SK-N-SH (cell line): ENCODE measurements at regions not wholly inside any gene's neighbourhood (a gene's known extent, or its start where the extent isn't known, plus 50 kb on each side); places are given as distances from the start of the nearest gene placed in this dataset.

Experiments
- CTCF ChIA-PET: fragments of 300-600, 350-600 bp; formaldehyde crosslinking; extraction: SDS; loops from one replicate; lab custom pipeline; 2021; lab: Yijun Ruan, JAX
- POLR2A ChIA-PET: fragments of 350-600 bp; sonication (Branson Sonifier 250); formaldehyde crosslinking; extraction: SDS; loops from one replicate; lab custom pipeline; 2020; ENCODE audit warnings: antibody characterized with exemption, inconsistent platforms; lab: Yijun Ruan, JAX
- DNase-seq: peaks from one replicate; pipeline ENCODE4 v3.0.0; 2012
- H2AFZ ChIP-seq: fragments of 200-600 bp; sonication (generic); 2 replicates; pipeline ENCODE4 v1.8.1; 2016; ENCODE audit warnings: antibody characterized with exemption, mild to moderate bottlenecking, low read depth
- H3F3A ChIP-seq: fragments of 200-600 bp; sonication (generic); replicated peaks from 2 replicates; pipeline ENCODE3; 2016; ENCODE audit warnings: antibody characterized with exemption, mild to moderate bottlenecking; ENCODE audit not compliant: insufficient read depth
- H3K27ac ChIP-seq, 2 experiments: fragments of 200-500 bp in 1 of 2; fragments of 200-600 bp in 1 of 2; sonication (Bioruptor generic) in 1 of 2; sonication (generic), shearing (Covaris generic) in 1 of 2; 2 replicates each; pipeline versions ENCODE4 v1.5.1 to v1.6.1; 2014 to 2016; ENCODE audit warnings: low read depth in 2 of 2, inconsistent platforms in 1 of 2, low read length in 1 of 2, mild to moderate bottlenecking in 1 of 2, mixed read lengths in 1 of 2
- H3K27me3 ChIP-seq: fragments of 200-600 bp; sonication (generic), shearing (Covaris generic); 2 replicates; pipeline ENCODE4 v1.6.1; 2016; ENCODE audit warnings: mixed run types; ENCODE audit not compliant: insufficient read depth
- H3K36me3 ChIP-seq, 2 experiments: fragments of 200-500 bp in 1 of 2; fragments of 200-600 bp in 1 of 2; sonication (Bioruptor generic) in 1 of 2; sonication (generic) in 1 of 2; replicated peaks in 1 of 2; 2 replicates each; pipeline versions ENCODE3 to v1.5.1; 2014 to 2016; ENCODE audit warnings: low read length in 1 of 2, mild to moderate bottlenecking in 1 of 2; ENCODE audit not compliant: insufficient read depth in 2 of 2, control insufficient read depth in 1 of 2
- H3K4me1 ChIP-seq, 2 experiments: fragments of 200-500 bp in 1 of 2; fragments of 200-600 bp in 1 of 2; sonication (Bioruptor generic) in 1 of 2; sonication (generic), shearing (Covaris generic) in 1 of 2; 2 replicates each; pipeline versions ENCODE4 v1.5.1 to v1.6.1; 2014 to 2016; ENCODE audit warnings: low read depth in 1 of 2, low read length in 1 of 2, mixed run types in 1 of 2; ENCODE audit not compliant: insufficient read depth in 2 of 2, control insufficient read depth in 1 of 2
- H3K4me2 ChIP-seq: fragments of 200-600 bp; sonication (generic), shearing (Covaris generic); 2 replicates; pipeline ENCODE4 v1.6.1; 2017; ENCODE audit warnings: mixed run types
- H3K4me3 ChIP-seq, 2 experiments: fragments of 200-500 bp in 1 of 2; fragments of 200-600 bp in 1 of 2; sonication (Bioruptor generic) in 1 of 2; sonication (generic), shearing (Covaris generic) in 1 of 2; 2 replicates each; pipeline versions ENCODE4 v1.5.1 to v1.8.1; 2014 to 2016; ENCODE audit warnings: low read depth in 2 of 2, inconsistent platforms in 1 of 2, low read length in 1 of 2, mild to moderate bottlenecking in 1 of 2, mixed read lengths in 1 of 2, moderate library complexity in 1 of 2
- H3K79me2 ChIP-seq: fragments of 200-600 bp; sonication (generic); 2 replicates; pipeline ENCODE4 v1.8.1; 2017; ENCODE audit warnings: mild to moderate bottlenecking; ENCODE audit not compliant: insufficient read depth
- H3K9ac ChIP-seq: fragments of 200-600 bp; sonication (generic); 2 replicates; pipeline ENCODE4 v1.6.1; 2017; ENCODE audit warnings: mixed run types
- H3K9me2 ChIP-seq: fragments of 200-600 bp; sonication (generic); 2 replicates; pipeline ENCODE4 v1.6.1; 2017; ENCODE audit warnings: mixed run types
- H3K9me3 ChIP-seq: fragments of 200-600 bp; sonication (generic); 2 replicates; pipeline ENCODE4 v1.6.1; 2017; ENCODE audit warnings: mixed run types, mild to moderate bottlenecking, moderate library complexity
- H4K20me1 ChIP-seq: fragments of 200-600 bp; sonication (generic); 2 replicates; pipeline ENCODE4 v1.6.1; 2017; ENCODE audit warnings: mild to moderate bottlenecking, mixed run types; ENCODE audit not compliant: insufficient read depth
- CHD2 ChIP-seq: fragments of 150-350 bp; IDR thresholded peaks from 2 replicates; pipeline ENCODE4 v1.6.1; 2018; ENCODE audit warnings: low read length; ENCODE audit not compliant: partially characterized antibody
- ELF1 ChIP-seq: IDR thresholded peaks from 2 replicates; pipeline ENCODE4 v1.4.0; 2012
- EP300 ChIP-seq, 2 experiments: IDR thresholded peaks; 2 replicates each; pipeline versions ENCODE4 v1.4.0 to v1.6.1; 2012; ENCODE audit warnings: borderline replicate concordance in 1 of 2, low read depth in 1 of 2, low read length in 1 of 2
- EZH2phosphoT487 ChIP-seq: fragments of 200-600 bp; sonication (generic); IDR thresholded peaks from 2 replicates; pipeline ENCODE4 v1.6.1; 2017; ENCODE audit warnings: low read depth, mixed run types, mild to moderate bottlenecking, antibody characterized with exemption, moderate library complexity, borderline replicate concordance
- FOXJ3 ChIP-seq: sonication (generic); formaldehyde crosslinking; IDR thresholded peaks from 2 replicates; pipeline ENCODE4 v1.5.1; 2020; ENCODE audit warnings: mild to moderate bottlenecking, missing genetic modification reagents
- FOXM1 ChIP-seq: IDR thresholded peaks from 2 replicates; pipeline ENCODE4 v1.4.0; 2012; ENCODE audit warnings: low read depth, mild to moderate bottlenecking
- GATA2 ChIP-seq: sonication (generic); formaldehyde crosslinking; IDR thresholded peaks from 2 replicates; pipeline ENCODE4 v1.5.0; 2020; ENCODE audit warnings: mild to moderate bottlenecking, missing genetic modification reagents
- MEF2A ChIP-seq: IDR thresholded peaks from 2 replicates; pipeline ENCODE4 v1.4.0; 2012; ENCODE audit warnings: low read depth, borderline replicate concordance
- RCOR1 ChIP-seq: fragments of 150-350 bp; IDR thresholded peaks from 2 replicates; pipeline ENCODE4 v1.6.1; 2017; ENCODE audit warnings: antibody characterized with exemption, low read length
- RFX5 ChIP-seq: IDR thresholded peaks from 2 replicates; pipeline ENCODE4 v1.6.1; 2012; ENCODE audit warnings: mild to moderate bottlenecking, improper control_type of control experiment, low read length
- RXRA ChIP-seq: IDR thresholded peaks from 2 replicates; pipeline ENCODE4 v1.4.0; 2012; ENCODE audit warnings: low read depth, mild to moderate bottlenecking, borderline replicate concordance
- SMC3 ChIP-seq: IDR thresholded peaks from 2 replicates; pipeline ENCODE4 v1.6.1; 2012; ENCODE audit warnings: low read depth, low read length, improper control_type of control experiment
- TAF1 ChIP-seq: IDR thresholded peaks from 2 replicates; pipeline ENCODE4 v1.6.1; 2012; ENCODE audit warnings: low read depth, mild to moderate bottlenecking, low read length, moderate library complexity, borderline replicate concordance
- TCF12 ChIP-seq: IDR thresholded peaks from 2 replicates; pipeline ENCODE4 v1.4.0; 2012
- YY1 ChIP-seq: IDR thresholded peaks from 2 replicates; pipeline ENCODE4 v1.4.0; 2012; ENCODE audit warnings: low read depth, mild to moderate bottlenecking
- WGBS: methylation state at CpG from one replicate; pipeline ENCODE4 v1.1.6; 2017; ENCODE audit warnings: low lambda C conversion rate; 5-methylcytosine and 5-hydroxymethylcytosine counted together
- TF ChIP-seq, protein P1 (sequence below): fragments of 150-350 bp; IDR thresholded peaks from 2 replicates; pipeline ENCODE4 v1.6.1; 2017; ENCODE audit warnings: antibody characterized with exemption, low read length, low read depth, borderline replicate concordance
- TF ChIP-seq, protein P2 (sequence below): IDR thresholded peaks from 2 replicates; pipeline ENCODE4 v1.4.0; 2012; ENCODE audit warnings: low read depth
- TF ChIP-seq, protein P3 (sequence below): IDR thresholded peaks from 2 replicates; pipeline ENCODE4 v1.4.0; 2012; ENCODE audit warnings: low read depth, borderline replicate concordance
- TF ChIP-seq, protein P4 (sequence below): IDR thresholded peaks from 2 replicates; pipeline ENCODE4 v1.6.1; 2012; ENCODE audit warnings: mild to moderate bottlenecking, low read depth, low read length, moderate library complexity

DNA sequence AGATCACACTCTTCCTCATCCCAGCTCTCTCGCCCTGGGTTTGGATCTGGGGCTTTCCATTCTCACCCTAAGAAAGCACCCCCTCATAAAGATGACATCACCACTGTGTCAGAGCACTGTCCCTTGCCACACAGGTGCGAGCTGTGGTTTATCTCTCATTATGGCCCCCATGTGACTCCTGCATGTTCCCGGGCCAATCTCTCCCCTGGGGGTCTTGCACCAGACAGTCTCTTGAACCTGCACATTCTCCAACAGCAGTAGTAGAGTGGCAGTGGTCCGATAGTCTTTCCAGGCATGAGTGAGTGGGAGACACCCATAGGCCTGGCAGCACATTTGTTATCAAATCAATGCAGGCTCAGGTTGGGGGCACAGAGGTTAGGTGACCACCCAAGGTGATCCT, 130.5 kb downstream of the HRH4 start (continued):
- no peak for TF ChIP-seq GATA2 (CRISPR knock-in tag)
- TF ChIP-seq, protein P1, sequence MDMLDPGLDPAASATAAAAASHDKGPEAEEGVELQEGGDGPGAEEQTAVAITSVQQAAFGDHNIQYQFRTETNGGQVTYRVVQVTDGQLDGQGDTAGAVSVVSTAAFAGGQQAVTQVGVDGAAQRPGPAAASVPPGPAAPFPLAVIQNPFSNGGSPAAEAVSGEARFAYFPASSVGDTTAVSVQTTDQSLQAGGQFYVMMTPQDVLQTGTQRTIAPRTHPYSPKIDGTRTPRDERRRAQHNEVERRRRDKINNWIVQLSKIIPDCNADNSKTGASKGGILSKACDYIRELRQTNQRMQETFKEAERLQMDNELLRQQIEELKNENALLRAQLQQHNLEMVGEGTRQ: no peak
- no peak for TF ChIP-seq RFX5

DNA sequence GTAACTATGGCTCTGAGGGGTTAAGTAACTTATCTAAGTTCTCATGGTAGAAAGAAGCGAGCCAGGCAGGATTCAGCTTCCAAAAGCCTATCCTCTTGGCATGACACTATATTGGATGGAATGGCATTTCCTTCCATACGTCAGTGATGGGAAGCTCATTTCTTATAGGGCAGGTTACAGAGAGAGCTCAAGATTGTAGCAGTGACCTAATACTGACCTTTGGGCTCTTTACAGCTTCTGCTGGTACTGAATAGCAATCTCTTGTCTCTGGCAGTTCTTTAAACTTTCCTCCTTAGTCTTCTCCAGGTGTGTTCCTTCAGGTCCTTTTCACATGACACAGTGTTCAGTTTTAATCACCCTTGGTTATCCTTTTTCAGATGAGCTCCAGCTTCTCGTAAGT, 133.0 kb downstream of the HRH4 start:
- ChIA-PET CTCF (interaction anchor here (1.6 to 10.0 kb wide), 3 partner anchors 50 to 133 kb away, joined by 9 to 151 read pairs (median 11); no protein-coding TSS in a partner anchor), POLR2A (interaction anchor here (0.5 kb wide), 1 partner anchor 10 kb away, joined by 4 read pairs; no protein-coding TSS in a partner anchor)
- no peak overlapping the region for H3K9ac ChIP-seq
- 27% methylated on average over 3 of the region's 3 CpGs for WGBS
- DNase-seq: no peak
- no peaks in the 10 kb centered on the region for H3K9me2 ChIP-seq
- no peaks in the 10 kb centered on the region for H3K4me1 ChIP-seq
- no peaks in the 10 kb centered on the region for H3K9me3 ChIP-seq
- no peak overlapping the region for H3K4me3 ChIP-seq
- H3K4me2 ChIP-seq: no peak overlapping the region
- no peak overlapping the region for H2AFZ ChIP-seq
- no peaks in the 10 kb centered on the region for H3K79me2 ChIP-seq
- H3K27me3 ChIP-seq: no peaks in the 10 kb centered on the region
- TF ChIP-seq TCF12 (no peak), FOXM1 (no peak), ELF1 (no peak), EP300 (IDR thresholded peaks at IDR 0.05; ENCODE audit: borderline replicate concordance in 1 of 2, low read depth in 1 of 2, low read length in 1 of 2) (no peak)
- TF ChIP-seq, protein P2, sequence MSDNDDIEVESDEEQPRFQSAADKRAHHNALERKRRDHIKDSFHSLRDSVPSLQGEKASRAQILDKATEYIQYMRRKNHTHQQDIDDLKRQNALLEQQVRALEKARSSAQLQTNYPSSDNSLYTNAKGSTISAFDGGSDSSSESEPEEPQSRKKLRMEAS: no peak
- no peak overlapping the region for H3K27ac ChIP-seq
- no peaks in the 10 kb centered on the region for H4K20me1 ChIP-seq
- H3K36me3 ChIP-seq: no peaks in the 10 kb centered on the region
- H3F3A ChIP-seq: no peaks in the 10 kb centered on the region

DNA sequence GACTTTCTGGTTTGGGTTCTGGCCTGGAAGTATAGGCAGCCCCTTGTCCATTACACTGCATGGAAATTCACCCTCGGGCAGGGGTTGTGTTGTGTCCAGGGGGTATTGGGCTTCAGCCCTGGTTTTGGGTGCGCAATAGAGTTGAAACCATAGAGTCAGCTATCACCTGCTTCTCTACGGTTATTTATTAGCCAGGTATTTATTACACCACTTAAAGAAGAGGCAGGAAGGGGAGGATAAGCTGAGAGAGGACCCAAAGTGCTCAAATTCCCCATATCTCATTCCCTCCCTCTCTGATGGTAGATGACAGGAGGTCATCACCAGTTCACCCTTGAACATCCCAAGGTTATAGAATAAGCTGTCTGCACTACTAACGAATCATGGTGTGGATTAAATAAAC, 133.4 kb downstream of the HRH4 start:
- Histone ChIP-seq H3K36me3 (no peaks in the 10 kb centered on the region), H3K79me2 (no peaks in the 10 kb centered on the region), H4K20me1 (no peaks in the 10 kb centered on the region), H3F3A (no peaks in the 10 kb centered on the region), H3K4me1 (no peaks in the 10 kb centered on the region), H3K9me2 (no peaks in the 10 kb centered on the region), H3K4me3 (no peak overlapping the region), H2AFZ (no peak overlapping the region), H3K27me3 (no peaks in the 10 kb centered on the region), H3K4me2 (no peak overlapping the region), H3K9me3 (no peaks in the 10 kb centered on the region), H3K27ac (no peak overlapping the region), H3K9ac (no peak overlapping the region)
- 24% methylated on average over 4 of the region's 4 CpGs for WGBS
- DNase-seq: no peak
- ChIA-PET CTCF (interaction anchor here (1.2 to 10.0 kb wide), 4 partner anchors 27 to 133 kb away, joined by 3 to 151 read pairs (median 10); no protein-coding TSS in a partner anchor), POLR2A (interaction anchor here (0.5 kb wide), 1 partner anchor 10 kb away, joined by 4 read pairs; no protein-coding TSS in a partner anchor)
- TF ChIP-seq MEF2A (no peak), TCF12 (no peak), FOXM1 (no peak), FOXJ3 (CRISPR knock-in tag) (no peak), CHD2 (no peak), RXRA (no peak), SMC3 (no peak), RCOR1 (no peak), TAF1 (no peak), YY1 (no peak), EZH2phosphoT487 (no peak), GATA2 (CRISPR knock-in tag) (no peak)
- TF ChIP-seq, protein P2: no peak
- TF ChIP-seq, protein P3, sequence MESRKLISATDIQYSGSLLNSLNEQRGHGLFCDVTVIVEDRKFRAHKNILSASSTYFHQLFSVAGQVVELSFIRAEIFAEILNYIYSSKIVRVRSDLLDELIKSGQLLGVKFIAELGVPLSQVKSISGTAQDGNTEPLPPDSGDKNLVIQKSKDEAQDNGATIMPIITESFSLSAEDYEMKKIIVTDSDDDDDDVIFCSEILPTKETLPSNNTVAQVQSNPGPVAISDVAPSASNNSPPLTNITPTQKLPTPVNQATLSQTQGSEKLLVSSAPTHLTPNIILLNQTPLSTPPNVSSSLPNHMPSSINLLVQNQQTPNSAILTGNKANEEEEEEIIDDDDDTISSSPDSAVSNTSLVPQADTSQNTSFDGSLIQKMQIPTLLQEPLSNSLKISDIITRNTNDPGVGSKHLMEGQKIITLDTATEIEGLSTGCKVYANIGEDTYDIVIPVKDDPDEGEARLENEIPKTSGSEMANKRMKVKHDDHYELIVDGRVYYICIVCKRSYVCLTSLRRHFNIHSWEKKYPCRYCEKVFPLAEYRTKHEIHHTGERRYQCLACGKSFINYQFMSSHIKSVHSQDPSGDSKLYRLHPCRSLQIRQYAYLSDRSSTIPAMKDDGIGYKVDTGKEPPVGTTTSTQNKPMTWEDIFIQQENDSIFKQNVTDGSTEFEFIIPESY: no peak
- TF ChIP-seq, protein P4, sequence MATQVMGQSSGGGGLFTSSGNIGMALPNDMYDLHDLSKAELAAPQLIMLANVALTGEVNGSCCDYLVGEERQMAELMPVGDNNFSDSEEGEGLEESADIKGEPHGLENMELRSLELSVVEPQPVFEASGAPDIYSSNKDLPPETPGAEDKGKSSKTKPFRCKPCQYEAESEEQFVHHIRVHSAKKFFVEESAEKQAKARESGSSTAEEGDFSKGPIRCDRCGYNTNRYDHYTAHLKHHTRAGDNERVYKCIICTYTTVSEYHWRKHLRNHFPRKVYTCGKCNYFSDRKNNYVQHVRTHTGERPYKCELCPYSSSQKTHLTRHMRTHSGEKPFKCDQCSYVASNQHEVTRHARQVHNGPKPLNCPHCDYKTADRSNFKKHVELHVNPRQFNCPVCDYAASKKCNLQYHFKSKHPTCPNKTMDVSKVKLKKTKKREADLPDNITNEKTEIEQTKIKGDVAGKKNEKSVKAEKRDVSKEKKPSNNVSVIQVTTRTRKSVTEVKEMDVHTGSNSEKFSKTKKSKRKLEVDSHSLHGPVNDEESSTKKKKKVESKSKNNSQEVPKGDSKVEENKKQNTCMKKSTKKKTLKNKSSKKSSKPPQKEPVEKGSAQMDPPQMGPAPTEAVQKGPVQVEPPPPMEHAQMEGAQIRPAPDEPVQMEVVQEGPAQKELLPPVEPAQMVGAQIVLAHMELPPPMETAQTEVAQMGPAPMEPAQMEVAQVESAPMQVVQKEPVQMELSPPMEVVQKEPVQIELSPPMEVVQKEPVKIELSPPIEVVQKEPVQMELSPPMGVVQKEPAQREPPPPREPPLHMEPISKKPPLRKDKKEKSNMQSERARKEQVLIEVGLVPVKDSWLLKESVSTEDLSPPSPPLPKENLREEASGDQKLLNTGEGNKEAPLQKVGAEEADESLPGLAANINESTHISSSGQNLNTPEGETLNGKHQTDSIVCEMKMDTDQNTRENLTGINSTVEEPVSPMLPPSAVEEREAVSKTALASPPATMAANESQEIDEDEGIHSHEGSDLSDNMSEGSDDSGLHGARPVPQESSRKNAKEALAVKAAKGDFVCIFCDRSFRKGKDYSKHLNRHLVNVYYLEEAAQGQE: no peak
